Raji (cell line): ENCODE measurements at regions not wholly inside any gene's neighbourhood (a gene's known extent, or its start where the extent isn't known, plus 50 kb on each side); places are given as distances from the start of the nearest gene placed in this dataset.

Experiments used
- POLR2A ChIP-seq: IDR thresholded peaks from 2 replicates; pipeline ENCODE4 v1.6.1; 2011; ENCODE audit warnings: low read depth, low read length, control low read depth; ENCODE audit not compliant: insufficient read depth

DNA sequence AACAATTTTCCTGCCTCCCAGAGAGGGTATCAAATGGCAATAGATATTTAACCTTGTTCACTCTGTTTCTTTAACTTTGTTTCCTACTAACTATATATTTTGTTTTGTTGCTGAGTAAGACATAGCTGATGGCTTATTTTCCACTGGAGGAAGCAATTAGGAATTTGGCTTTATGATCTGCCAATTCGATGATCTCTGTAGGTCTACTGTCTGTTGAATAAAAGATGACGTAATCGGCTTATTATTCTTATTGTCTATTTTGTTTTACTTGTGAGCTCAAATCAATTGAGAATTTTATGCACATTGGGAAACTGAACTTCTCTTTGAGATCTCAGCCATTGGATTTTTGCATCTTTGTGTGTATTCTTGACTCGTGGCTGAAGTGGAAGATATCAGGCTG is 862.6 kb downstream of the EFNB2 start:
- no peak for TF ChIP-seq POLR2A

GRCh38 chr13:105670179-105670990 is 865.1 kb downstream of the EFNB2 start:
- TF ChIP-seq POLR2A, result no peak

GRCh38 chr13:105665284-105665683 is 870.2 kb downstream of the EFNB2 start:
- no peak for TF ChIP-seq POLR2A

DNA sequence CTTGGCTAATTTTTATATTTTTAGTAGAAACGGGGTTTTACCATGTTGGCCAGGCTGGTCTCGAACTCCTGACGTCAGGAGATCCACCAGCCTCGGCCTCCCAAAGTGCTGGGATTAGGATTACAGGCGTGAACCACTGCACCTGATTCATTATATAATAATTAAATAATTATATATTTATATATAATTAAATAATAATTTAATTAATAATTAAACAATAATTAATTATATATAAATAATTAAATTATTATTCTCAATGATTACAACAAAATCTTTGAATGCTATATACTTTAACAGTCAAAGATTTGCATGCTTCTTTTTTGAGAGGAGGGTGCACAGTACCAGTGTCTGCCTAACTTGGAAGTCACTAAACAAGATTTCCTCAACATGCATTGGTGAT is 872.3 kb downstream of the EFNB2 start:
- TF ChIP-seq POLR2A, result no peak

DNA sequence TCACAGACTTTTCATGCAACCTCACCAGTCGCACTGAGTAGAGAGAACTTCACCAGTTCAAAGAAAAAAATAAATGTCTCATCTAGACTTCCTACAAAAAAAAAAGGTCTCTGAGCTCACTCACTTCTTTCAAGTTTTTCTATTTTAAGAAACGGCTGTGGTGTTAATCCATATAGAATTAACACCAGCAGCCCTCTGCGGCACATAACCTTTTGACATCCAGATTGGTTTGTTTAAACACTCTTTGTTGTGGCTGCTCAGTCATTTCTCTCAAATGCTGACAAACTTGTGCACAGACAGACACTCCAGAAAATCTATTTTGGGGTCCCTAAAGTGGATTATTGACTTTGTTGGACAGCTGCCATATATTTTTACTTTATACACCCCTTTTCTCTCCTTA is 874.9 kb downstream of the EFNB2 start:
- no peak for TF ChIP-seq POLR2A

- no peak for TF ChIP-seq POLR2A
Observed at GRCh38 chr13:105658431-105658830, 877.0 kb downstream of the EFNB2 start.

DNA sequence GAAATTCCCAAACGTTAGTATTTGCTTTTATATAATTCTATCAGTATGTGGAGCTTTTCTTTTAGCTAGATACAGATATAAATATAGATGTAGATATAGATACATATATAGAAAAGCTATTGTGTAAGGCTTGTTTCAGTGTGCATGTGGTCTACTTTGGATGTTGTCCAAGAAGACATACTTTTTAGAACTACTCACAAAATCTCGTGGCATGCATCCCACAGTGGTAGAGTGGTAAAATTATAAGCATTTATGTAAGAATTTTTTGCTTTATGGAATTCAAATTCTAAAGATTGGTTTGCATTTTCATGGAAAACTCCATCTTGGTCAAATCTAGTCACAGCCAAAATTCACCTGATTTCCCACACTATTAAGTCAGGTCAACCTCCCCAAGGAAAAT is 880.4 kb downstream of the EFNB2 start:
- no peak for TF ChIP-seq POLR2A

- no peak for TF ChIP-seq POLR2A
Observed at GRCh38 chr13:105643966-105644365, 891.5 kb downstream of the EFNB2 start.

DNA sequence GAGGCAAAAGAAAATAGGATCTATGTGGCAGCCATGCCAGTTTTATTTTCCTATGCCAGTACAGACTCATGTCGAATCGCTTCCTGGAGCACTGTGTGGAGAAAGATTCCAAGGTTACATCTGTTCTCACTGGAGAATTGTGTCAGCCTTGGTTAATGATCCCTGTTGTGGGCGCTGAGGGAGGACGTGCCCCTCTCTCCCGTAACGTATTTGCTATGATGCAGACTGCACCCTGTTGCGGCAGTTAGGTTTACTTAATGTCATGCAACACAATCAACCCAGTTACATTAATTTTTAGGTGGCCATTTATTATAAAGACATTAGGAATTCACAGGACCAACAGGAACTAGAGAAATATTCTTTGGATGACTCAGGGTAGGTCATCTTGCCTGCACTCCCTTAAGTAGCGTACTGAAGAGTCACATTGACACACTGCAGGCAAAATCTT is 892.9 kb downstream of the EFNB2 start:
- TF ChIP-seq POLR2A, result no peak

DNA sequence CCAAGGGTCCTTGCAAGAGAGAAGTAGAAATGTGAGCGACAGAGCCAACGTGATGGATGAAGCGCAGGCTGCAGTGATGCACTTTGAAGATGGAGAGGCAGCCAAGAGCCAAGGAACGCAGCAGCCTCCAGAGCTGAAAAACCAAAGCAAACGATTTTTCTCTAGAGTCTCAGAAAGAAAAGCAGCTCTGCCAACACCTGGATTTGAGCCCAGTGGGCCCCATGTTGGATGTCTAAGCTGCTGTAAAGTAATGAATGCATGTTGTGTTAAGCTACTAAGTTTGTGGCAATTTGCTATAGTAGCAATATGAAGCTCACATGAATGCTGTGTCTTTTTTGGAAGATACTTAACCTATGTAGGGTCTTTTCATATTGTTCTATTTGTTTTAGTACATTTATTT is 894.3 kb downstream of the EFNB2 start:
- TF ChIP-seq POLR2A, result no peak

GRCh38 chr13:105638426-105638825 is 897.0 kb downstream of the EFNB2 start:
- no peak for TF ChIP-seq POLR2A

GRCh38 chr13:105634059-105634458 is 901.4 kb downstream of the EFNB2 start:
- TF ChIP-seq POLR2A, result no peak

- TF ChIP-seq POLR2A, result no peak
Observed at GRCh38 chr13:105630431-105630830, 905.0 kb downstream of the EFNB2 start.

GRCh38 chr13:105627270-105627669 is 908.2 kb downstream of the EFNB2 start:
- no peak for TF ChIP-seq POLR2A

DNA sequence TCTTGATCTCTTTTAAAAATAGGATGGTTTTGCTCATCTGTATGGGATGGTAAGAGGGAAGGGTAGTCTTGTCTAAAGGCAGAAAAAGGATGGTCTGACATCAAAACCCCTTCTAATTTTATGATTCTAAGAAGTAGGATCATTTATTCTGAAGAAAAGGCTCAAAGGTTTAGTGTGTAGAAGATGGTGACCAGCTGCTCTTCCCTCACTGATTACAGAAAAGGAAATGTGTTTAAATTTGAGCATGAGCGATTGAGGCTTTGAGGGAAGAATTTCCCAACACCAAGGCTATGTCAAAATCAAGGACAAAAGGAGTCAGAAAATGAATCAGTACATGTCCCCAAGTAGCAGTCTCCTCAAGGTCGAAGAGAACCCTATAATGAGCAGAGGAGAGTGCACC is 909.8 kb downstream of the EFNB2 start:
- no peak for TF ChIP-seq POLR2A

GRCh38 chr13:105616333-105617075 is 919.0 kb downstream of the EFNB2 start:
- TF ChIP-seq POLR2A, result no peak
